ENCODE measurements at regions not wholly inside any gene's neighbourhood (a gene's known extent, or its start where the extent isn't known, plus 50 kb on each side); places are given as distances from the start of the nearest gene placed in this dataset.

- no peak for TF ChIP-seq CTCF (IDR thresholded peaks at IDR 0.05; ENCODE audit: extremely low read depth, missing control alignments)
- no peak for DNase-seq (ENCODE audit: low spot score)
Observed at GRCh38 chr18:72246076-72246475, 298.1 kb downstream of the CBLN2 start.

GRCh38 chr18:72235422-72235821 lies 308.7 kb downstream of the CBLN2 start:
- TF ChIP-seq CTCF (IDR thresholded peaks at IDR 0.05; ENCODE audit: extremely low read depth, missing control alignments) = no peak
- DNase-seq (ENCODE audit: low spot score) = no peak

- no peak for TF ChIP-seq CTCF (IDR thresholded peaks at IDR 0.05; ENCODE audit: extremely low read depth, missing control alignments)
Observed at GRCh38 chr18:72233106-72233505, 311.0 kb downstream of the CBLN2 start.

GRCh38 chr18:72232644-72233043 lies 311.5 kb downstream of the CBLN2 start:
- TF ChIP-seq CTCF (IDR thresholded peaks at IDR 0.05; ENCODE audit: extremely low read depth, missing control alignments) = no peak
- DNase-seq (ENCODE audit: low spot score) = no peak

More at GRCh38 chr18:72233106-72233505, 311.0 kb downstream of the CBLN2 start:
- DNase-seq (ENCODE audit: low spot score) = no peak

- TF ChIP-seq CTCF (IDR thresholded peaks at IDR 0.05; ENCODE audit: extremely low read depth, missing control alignments) = no peak
- no peak for DNase-seq (ENCODE audit: low spot score)
Observed at GRCh38 chr18:72225958-72226357, 318.2 kb downstream of the CBLN2 start.

- no peak for DNase-seq (ENCODE audit: low spot score)
- TF ChIP-seq CTCF (IDR thresholded peaks at IDR 0.05; ENCODE audit: extremely low read depth, missing control alignments) = no peak
Observed at GRCh38 chr18:72223733-72224132, 320.4 kb downstream of the CBLN2 start.

- no peak for DNase-seq (ENCODE audit: low spot score)
- TF ChIP-seq CTCF (IDR thresholded peaks at IDR 0.05; ENCODE audit: extremely low read depth, missing control alignments) = no peak
Observed at GRCh38 chr18:72208920-72209676, 335.0 kb downstream of the CBLN2 start.
